KBM-7 (cell line): ENCODE measurements at regions not wholly inside any gene's neighbourhood (a gene's known extent, or its start where the extent isn't known, plus 50 kb on each side); places are given as distances from the start of the nearest gene placed in this dataset.

Source experiments
- DNase-seq: peaks from one replicate; pipeline ENCODE4 v3.0.0-alpha.2; 2015
- in situ Hi-C: fragments of 300-500 bp; cut with MboI; formaldehyde crosslinking; loops from 2 replicates; pipeline ENCODE4 v1.14.3; 2020; ENCODE audit warnings: low sequenced_read_pairs, low pct_unique_long_range_greater_than_20kb, mixed read lengths

DNA sequence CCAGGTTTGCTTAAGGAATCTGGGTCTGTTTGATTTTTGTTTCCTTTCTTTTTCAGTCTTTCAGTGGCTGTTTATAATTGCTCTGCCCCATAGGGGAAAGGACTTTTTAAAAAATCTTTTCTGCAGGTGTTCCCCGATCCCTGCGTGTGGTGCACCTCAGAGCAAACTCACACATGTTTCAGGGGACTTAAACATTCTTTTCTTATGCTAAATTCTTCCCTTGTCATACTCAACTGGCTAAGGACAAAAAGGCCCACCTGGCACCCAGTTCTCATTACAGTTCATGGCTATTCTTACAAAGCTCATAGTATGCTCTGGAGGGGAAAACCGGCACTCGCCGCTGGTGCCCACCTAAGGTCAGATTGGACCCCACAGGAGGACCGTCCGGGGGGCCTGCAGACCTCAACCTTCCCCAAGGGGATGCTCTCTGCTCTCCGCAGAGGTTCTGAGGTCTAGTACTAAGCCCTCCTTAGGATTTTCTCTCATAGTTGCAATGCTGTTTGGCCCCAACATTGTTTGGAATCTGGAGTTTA lies 220.3 kb downstream of the HGF start:
- in situ Hi-C loops = no loop called here
- DNase-seq = no peak

DNA sequence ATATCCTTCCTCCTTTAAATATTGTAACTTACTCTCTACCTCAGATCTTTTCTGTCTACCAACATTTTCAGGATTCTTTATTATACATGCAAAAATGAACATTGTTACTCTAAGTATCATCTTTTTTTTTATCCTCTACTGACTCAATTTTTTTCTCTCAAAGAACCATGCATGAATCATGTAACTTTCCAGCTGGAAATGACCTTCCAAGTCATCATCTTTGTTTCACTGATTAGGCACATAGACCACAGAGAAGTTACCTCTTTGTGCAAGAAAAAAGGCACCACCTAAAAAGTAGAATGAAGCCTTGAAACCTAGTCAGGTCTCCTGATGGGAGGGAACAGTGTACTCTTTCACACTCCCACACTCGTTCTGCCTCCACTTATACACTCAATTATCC lies 234.9 kb downstream of the HGF start:
- in situ Hi-C loops = no loop called here
- no peak for DNase-seq

DNA sequence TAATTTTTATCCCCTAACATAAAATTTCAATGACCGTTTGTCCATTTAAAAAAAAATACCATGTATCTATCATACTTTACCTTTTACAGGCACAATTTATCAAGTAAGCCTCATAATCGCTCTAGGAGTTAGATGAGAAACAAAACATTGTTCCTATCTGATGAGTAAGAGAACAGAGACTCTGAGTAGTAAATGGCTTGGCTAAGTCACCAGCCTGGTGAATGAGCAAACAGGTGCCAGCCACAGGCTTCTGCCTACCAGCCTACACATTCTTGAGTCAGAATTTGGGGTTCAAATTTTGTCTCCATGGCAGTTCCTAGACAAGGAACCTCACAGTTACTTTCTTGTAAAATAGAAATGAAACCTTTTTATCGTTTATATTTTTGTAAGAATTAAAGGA lies 235.4 kb downstream of the HGF start:
- in situ Hi-C loops = no loop called here
- DNase-seq = no peak

DNA sequence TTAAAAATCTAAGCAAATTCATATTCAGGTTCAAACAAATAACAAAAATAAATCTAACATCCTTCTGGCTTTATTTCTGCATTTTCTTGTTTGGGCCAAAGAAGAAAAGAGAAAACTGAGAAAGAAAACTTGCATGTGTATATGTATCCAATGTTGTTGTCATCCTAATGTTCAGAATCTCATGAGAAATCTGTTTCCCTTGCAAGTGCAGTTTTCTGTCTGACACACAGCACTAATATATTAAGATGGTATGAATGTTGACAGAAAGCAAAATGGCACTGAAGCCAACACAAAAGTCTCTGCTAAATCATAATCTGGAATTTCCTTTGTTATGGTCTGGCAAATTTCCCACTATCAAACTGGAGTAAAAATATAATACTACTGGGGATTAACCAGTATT lies 235.9 kb downstream of the HGF start:
- in situ Hi-C loops = no loop called here
- no peak for DNase-seq

DNA sequence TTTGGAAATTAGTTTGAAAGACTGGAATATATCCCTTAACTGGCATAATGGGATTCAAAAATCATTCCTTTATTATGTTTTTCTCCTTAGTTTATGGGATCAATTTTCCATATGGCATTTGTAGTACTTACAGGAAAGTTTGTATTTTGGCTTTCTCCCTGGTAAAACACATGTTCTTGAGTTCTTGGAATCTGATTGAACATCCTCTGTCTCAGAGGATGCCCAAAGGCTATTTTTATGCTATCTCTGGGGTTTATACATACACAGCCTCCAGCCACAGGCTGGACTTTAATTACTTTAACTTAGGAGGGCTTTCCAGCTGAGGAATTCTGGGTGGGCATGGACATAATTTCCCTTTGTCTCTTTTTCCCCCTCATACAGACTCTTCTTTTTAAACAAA lies 236.4 kb downstream of the HGF start:
- in situ Hi-C loops = no loop called here

DNA sequence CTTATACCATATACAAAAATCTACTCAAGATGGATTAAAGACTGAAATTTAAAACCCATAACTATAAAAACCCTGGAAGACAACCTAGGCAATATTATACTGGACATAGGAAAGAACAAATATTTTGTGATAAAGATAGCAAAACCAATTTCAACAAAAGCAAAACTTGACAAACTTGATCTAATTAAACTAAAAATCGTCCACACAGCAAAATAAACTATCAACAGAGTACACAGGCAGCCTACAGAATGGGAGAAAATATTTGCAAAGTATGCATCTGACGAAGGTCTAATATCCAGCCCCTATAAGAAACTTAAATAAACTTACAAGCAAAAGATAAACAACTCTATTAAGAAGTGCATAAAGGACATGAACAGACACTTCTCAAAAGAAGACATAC lies 240.1 kb downstream of the HGF start:
- in situ Hi-C loops = no loop called here
- no peak for DNase-seq

More for the DNA sequence above, 236.4 kb downstream of the HGF start:
- DNase-seq = no peak

DNA sequence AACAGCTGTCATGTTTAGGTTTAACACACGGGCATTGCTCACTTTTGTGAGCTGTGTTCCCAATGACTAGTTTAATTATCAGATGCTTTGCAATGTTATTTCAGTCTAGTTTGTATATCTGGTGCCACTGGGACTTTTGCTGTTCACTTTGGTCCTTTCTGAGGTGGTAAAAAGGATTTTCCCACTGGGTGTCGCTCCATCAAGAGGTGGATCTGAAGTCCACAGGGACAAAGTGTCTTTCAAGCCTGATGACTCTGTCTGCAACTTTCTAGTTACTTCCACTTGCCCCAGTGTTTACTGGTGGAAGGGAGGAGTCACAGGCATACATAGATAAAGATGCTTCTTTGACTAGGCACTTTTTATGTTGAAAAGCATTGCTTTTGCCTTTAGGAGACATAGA lies 242.2 kb downstream of the HGF start:
- in situ Hi-C loops = no loop called here
- no peak for DNase-seq

DNA sequence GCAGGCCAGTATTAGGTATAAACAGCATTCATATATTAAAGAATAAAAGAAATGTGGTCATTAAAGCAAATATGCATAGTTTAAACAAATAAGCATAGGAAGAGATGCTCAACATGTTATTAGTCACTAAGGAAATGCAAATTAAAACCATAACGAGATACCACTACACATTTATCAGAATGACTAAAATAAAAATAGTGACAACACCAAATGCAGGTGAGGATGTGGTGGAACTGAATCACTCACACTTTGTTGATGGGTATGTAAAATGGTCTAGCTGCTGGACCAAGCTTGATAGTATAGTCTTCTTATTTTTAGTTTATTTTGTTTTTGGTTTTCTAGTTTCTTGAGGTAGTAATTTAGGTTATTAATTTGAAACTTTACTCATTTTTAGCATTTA lies 242.9 kb downstream of the HGF start:
- in situ Hi-C loops = no loop called here
- no peak for DNase-seq

DNA sequence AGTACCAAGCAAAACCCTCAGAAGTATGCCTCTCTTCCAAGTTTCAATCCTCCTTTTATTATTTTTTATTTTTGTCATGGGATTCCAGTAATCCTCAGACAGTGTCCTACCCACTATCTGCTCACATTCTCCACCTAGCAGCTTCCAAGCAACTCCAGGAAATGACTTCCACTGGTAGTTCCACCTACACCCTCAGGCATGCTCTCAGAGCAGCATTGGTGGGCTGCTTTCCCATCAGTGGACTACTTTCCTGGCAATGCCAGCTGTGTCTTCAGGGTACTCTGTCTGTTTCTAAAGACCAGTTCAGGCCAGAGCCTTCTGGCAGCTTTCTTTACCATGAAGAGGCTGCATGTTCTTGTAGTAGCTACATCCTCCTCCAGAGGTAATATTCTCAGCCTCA lies 244.0 kb downstream of the HGF start:
- DNase-seq = no peak
- in situ Hi-C loops = no loop called here

DNA sequence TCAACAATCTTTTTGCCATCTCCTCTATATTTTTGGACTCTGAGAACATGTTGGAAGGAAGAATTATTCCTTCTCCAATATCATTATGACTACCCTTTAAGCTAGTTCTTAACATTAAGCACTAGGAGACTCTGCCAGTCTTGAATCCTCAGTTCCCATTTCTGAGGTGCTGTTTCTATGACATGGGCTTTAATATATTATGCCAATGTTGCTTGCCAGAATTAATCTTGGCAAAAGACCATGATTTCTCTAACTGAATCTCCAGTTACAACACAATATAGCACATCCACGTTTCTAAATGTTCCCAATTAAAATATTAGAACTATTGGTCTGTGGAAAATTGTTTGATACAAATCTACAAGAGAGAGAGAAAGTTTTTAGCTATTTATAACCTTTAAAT lies 250.0 kb downstream of the HGF start:
- in situ Hi-C loops = no loop called here
- no peak for DNase-seq

DNA sequence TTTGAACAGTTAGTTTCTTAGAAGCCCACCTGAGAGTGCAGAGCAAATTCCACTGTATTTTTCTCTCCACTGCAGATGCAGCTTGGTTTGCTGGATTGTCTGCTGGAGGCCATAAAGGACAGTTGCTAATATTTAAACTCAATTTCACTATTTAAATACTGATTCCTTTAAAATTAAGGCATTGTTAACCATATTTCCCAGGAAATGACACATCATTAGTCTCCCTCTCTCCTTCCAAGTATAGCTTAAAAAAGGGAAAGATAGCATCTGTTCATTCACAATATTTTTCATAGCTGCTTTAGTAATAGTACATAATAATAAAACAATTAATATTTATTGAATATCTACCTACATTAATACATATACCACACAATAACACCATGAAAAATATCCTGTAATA lies 252.9 kb downstream of the HGF start:
- in situ Hi-C loops = no loop called here
- no peak for DNase-seq

DNA sequence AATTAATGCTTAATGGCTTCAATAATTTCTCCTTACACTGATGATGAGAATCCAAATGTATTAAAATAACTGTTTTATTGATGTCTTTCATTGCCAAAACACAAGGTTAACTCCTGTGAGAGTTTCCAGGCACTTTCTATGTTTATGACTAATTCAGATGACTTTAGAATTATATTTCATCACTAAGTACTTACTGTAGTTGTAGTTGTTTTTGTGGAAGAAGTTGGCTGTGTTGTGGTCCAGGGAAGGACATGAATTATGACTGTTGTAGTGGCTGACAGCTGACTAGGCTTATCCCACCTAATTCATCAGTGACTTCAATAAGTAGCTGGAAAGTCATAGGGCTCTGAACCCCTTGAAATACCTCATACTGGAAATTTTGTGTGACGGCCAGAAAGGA lies 254.8 kb downstream of the HGF start:
- DNase-seq = no peak
- in situ Hi-C loops = no loop called here

DNA sequence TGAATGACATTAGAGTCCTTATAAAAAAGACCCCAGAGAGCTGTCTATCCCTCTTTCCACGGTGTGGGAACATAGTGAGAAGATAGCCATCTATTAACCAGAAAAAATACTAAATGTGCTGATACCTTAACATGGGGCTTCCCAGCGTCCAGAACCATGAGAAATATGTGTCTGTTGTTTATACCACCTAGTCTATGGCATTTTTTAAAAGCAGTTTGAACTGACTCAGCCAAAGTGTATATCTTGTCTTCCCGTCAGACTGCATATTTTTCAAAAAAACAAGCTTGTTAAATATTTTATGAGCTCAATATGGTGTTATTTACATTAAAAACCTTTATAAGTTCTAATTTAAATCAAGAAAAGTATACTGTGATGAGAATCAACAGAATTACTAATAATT lies 255.3 kb downstream of the HGF start:
- in situ Hi-C loops = no loop called here

DNA sequence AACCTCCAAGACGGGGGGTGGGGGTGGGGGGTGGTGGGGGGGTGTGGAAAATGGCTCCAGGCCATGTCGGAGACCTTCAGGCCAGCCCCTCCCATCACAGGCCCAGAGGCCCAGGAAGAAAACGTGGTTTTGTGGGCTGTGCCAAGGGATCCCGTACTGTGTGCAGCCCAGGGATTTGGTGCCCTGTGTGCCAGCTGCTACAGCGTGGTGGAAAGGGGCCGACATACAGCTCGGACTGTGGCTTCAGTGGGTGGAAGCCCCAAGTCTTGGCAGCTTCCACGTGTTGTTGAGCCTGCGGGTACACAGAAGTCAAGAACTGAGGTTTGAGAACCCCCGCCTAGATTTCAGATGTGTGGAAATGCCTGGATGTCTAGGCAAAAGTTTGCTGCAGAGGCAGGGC lies 259.7 kb downstream of the HGF start:
- in situ Hi-C loops = no loop called here

More for the DNA sequence above, 255.3 kb downstream of the HGF start:
- no peak for DNase-seq

DNA sequence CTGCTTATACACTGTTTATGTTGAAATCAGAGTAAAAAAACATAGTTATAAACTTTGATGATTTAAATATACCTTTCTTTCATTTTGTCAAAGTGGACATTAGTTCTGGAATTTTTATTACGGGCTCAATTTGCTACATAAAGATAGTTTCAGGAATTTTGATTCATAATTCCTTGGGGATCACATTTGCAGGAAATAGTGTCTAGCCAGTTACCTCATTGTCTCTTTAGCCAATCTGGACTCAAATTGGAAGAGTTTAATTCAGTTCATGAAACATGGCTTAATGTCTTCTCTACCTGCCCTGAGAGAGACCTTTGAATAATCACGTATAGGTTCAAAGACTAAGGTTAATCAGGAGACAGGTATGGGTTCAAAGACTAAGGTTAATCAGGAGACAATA lies 262.6 kb downstream of the HGF start:
- in situ Hi-C loops = no loop called here
- DNase-seq = no peak

More for the DNA sequence above, 259.7 kb downstream of the HGF start:
- no peak for DNase-seq

DNA sequence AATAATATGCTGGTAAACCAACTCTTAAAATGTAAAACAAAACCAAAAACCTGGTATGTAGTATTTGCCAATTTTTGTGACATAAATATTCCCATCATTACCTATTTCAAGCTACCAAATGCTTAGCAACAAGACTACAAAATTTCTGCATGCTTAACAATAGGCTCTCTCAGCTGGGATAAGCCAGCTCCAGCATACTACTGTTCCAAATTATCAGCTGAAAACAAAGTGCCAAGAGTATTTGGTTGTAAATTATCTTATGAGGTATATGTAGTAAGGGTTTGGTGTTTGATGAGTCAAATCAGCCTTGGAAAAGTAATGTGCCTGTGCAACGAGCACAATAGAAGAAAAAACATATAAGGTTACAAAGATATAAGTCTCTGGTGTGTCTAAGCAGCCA lies 263.2 kb downstream of the HGF start:
- DNase-seq = no peak
- in situ Hi-C loops = no loop called here

DNA sequence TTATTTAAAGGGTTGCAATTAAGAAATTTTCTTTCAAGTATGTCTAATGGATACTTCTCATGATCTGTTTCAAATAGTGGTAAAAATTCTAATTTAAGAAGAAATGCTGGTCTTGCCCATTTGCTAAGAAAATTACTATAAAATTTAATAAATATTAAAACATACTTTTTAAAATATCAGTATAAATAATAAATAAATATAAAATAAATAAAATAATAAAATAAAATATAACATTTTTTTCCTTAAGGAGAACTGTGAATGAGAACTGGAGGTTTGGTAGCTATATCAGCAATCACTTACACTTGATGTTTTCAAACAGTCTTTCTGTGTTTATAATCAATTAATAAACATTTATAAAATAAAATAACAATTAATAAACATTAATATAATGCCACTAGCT lies 266.1 kb downstream of the HGF start:
- in situ Hi-C loops = no loop called here

DNA sequence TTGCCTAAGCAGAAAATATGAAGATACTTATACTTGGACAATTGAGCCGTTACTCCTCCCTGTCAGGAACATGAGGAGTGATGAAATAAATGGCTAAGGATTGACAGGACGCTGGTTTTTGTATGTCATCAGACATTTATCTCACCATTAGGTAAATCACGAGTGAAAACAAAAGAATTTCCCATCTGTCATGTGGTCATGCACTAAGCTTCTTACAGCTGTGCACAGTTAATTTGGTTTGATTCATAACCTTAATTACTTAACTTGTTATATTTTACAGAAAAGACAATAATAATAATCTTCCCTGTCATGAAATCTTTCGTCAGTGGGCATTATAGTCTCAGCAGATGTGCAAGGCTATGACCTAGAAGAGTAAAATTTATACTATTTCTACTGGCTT lies 266.5 kb downstream of the HGF start:
- DNase-seq = no peak
- in situ Hi-C loops = no loop called here

More for the DNA sequence above, 266.1 kb downstream of the HGF start:
- no peak for DNase-seq

DNA sequence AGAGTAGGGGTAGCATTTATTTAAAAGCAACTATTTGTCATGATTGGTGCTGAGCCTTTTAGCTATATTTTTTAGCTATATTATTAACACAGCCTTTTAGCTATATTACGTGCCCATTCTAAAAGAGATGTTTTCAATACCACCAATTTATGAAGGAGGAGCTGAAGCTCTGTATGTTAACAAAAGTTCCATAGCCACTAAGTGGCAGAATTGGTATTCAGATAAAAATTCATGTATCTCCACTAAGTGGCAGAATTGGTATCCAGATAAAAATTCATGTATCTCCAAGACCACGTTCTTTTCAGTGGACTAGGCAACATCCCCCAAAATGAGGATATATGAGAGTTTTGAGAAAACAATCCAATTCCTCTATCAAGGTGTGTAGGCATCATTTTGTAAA lies 268.6 kb downstream of the HGF start:
- DNase-seq = peak; percentile 33
- in situ Hi-C loops = no loop called here

DNA sequence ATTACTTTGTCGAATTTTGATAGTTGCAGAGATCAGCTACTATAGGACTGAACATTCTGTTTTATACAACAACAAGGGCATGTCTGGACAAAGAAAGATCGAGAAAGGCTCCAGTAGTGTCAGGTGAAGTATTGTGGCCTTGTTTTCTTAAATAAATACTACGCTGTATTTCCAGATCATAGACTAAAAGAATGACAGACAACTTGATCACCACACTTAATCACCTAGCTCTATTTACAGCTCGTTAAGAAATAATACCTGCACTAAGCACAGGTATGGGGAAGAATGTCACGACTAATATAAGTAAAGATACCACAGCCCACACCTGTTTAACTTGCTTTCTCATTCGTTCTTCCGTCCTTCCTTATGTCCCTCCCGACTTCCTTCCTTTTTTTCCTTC lies 269.2 kb downstream of the HGF start:
- DNase-seq = no peak
- in situ Hi-C loops = no loop called here

DNA sequence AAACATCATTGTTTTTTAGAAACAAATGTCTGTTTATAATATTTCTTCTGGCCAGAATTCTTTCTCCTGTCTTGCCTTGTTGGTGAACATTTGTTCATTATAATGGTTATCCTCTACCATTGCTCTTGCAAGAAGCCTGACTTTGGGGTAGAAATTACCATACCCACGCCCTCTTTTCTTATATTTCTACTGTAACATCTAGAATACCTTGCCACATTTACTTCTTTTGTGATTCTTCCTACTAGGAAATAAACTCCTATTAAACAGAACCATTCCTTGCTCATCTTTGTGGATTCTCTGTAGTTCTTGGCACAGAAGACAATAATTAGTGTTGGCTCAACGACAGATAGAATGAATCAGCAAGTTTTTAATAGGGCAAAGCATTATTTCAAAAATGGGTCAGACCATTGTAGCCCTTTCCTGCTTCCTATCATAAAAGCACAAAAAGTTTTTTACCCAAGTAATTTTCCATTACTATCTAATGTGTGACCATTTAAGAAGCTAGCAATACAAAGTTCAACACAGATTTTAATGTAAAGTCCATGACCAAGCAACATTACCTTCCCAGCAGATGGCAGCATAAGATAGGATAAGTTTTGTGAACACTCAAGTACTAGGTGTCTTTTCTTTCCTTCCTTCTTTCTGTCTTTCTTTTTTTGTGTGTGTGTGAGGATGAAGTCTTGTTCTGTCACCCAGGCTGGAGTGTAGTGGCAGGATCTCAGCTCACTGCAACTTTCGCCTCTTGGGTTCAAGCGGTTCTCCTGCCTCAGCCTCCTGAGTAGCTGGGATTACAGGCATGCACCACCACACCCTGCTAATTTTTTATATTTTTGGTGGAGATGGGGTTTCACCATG lies 270.4 kb downstream of the HGF start:
- in situ Hi-C loops = loop anchor here (25.0 kb wide), 1 partner anchor 538 kb away; no protein-coding TSS in a partner anchor
- peak; percentile 69 for DNase-seq
